PC-3 (cell line): ENCODE measurements at regions not wholly inside any gene's neighbourhood (a gene's known extent, or its start where the extent isn't known, plus 50 kb on each side); places are given as distances from the start of the nearest gene placed in this dataset.

ENCODE experiments used
- EZH2 ChIP-seq: fragments of 300-600 bp; sonication (generic); IDR thresholded peaks from one replicate; pipeline ENCODE4 v1.6.1; 2017; ENCODE audit warnings: antibody characterized with exemption, mild to moderate bottlenecking, low read length; ENCODE audit not compliant: unreplicated experiment
- TF ChIP-seq, protein P1 (sequence below): fragments of 300-600 bp; sonication (generic); conservative IDR thresholded peaks from 2 replicates; pipeline ENCODE4 v1.5.1; 2017; ENCODE audit warnings: antibody characterized with exemption, low read depth, mild to moderate bottlenecking, low read length

DNA sequence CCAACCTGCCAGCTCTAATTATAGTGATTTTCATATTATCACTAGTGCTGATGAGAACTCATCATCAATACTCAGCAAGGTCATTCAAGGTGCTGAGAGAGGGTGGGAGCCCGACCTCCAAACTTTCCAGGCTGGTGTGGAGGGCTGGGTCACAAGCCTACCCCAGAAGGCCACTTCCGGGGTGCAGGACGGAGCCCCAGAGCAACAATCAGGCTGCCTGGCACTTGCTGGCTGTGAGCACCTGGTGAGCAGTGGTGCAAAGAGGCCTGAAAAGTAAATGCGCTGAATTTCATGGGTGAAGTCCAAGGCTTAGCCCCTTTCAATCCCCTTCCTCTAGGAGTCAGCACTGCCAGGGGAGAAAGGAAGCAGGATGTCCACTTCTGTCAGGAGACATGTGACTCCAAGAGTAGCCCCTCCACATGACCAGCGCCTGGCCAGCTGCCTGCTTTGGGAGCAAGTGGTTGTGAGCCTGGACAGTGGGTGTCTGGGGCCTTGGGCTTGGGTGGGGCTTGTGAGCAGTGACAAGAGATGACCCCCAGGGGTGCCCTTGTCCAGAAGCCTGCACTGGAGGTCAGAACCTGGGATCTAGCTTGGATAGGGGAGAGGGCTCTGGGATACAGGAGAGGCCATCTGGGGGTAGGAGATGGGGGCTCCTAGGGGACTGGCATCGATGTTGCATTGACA is 165.0 kb upstream of the TLE3 start:
- TF ChIP-seq, protein P1, sequence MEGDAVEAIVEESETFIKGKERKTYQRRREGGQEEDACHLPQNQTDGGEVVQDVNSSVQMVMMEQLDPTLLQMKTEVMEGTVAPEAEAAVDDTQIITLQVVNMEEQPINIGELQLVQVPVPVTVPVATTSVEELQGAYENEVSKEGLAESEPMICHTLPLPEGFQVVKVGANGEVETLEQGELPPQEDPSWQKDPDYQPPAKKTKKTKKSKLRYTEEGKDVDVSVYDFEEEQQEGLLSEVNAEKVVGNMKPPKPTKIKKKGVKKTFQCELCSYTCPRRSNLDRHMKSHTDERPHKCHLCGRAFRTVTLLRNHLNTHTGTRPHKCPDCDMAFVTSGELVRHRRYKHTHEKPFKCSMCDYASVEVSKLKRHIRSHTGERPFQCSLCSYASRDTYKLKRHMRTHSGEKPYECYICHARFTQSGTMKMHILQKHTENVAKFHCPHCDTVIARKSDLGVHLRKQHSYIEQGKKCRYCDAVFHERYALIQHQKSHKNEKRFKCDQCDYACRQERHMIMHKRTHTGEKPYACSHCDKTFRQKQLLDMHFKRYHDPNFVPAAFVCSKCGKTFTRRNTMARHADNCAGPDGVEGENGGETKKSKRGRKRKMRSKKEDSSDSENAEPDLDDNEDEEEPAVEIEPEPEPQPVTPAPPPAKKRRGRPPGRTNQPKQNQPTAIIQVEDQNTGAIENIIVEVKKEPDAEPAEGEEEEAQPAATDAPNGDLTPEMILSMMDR, result no peak
- TF ChIP-seq EZH2, result no peak
